OCI-LY3 (cell line): ENCODE measurements at regions not wholly inside any gene's neighbourhood (a gene's known extent, or its start where the extent isn't known, plus 50 kb on each side); places are given as distances from the start of the nearest gene placed in this dataset.

Source experiments
- H2AFZ ChIP-seq: fragments of 200-600, 300-600 bp; shearing (Covaris generic); 2 replicates; pipeline ENCODE4 v1.6.0; 2014; ENCODE audit warnings: antibody characterized with exemption, low read depth, low read length
- H3K27ac ChIP-seq: fragments of 200-600, 300-600 bp; sonication (generic); 2 replicates; pipeline ENCODE4 v1.5.1; 2014; ENCODE audit warnings: mild to moderate bottlenecking, low read length, moderate library complexity, mixed read lengths
- H3K27me3 ChIP-seq: fragments of 200-600, 300-600 bp; sonication (generic); 2 replicates; pipeline ENCODE4 v1.6.1; 2014; ENCODE audit warnings: low read depth, low read length, mixed read lengths
- H3K36me3 ChIP-seq: fragments of 200-600, 300-600 bp; sonication (generic); replicated peaks from 2 replicates; pipeline ENCODE3; 2014; ENCODE audit warnings: low read depth, low read length, mixed read lengths
- H3K4me1 ChIP-seq: fragments of 300-600, 200-600 bp; sonication (generic); 2 replicates; pipeline ENCODE4 v1.6.1; 2014; ENCODE audit warnings: low read length, mixed read lengths
- H3K4me2 ChIP-seq: fragments of 200-600, 300-600 bp; sonication (generic); 2 replicates; pipeline ENCODE4 v1.6.1; 2014; ENCODE audit warnings: low read length, mixed read lengths
- H3K4me3 ChIP-seq: fragments of 300-600, 200-600 bp; sonication (generic); 2 replicates; pipeline ENCODE4 v1.5.1; 2014; ENCODE audit warnings: antibody characterized with exemption, mild to moderate bottlenecking, low read length, moderate library complexity
- H3K79me2 ChIP-seq: fragments of 300-600, 200-600 bp; shearing (Covaris generic); 2 replicates; pipeline ENCODE4 v1.6.1; 2014; ENCODE audit warnings: mild to moderate bottlenecking, low read length, mixed read lengths
- H3K9ac ChIP-seq: fragments of 300-600, 200-600 bp; shearing (Covaris generic); 2 replicates; pipeline ENCODE4 v1.6.0; 2014; ENCODE audit warnings: mild to moderate bottlenecking, low read length, moderate library complexity
- H3K9me3 ChIP-seq: fragments of 200-600, 300-600 bp; shearing (Covaris generic); 2 replicates; pipeline ENCODE4 v1.6.1; 2014; ENCODE audit warnings: low read length, mixed read lengths; ENCODE audit not compliant: insufficient read depth
- H4K20me1 ChIP-seq: fragments of 200-600, 300-600 bp; sonication (generic); 2 replicates; pipeline ENCODE4 v1.6.1; 2016; ENCODE audit warnings: low read length, mixed read lengths; ENCODE audit not compliant: insufficient read depth
- CTCF ChIP-seq: fragments of 200-600, 300-600 bp; sonication (generic); IDR thresholded peaks from 2 replicates; pipeline ENCODE4 v1.5.1; 2014; ENCODE audit warnings: antibody characterized with exemption, low read length, low read depth
- EZH2phosphoT487 ChIP-seq: fragments of 200-600 bp; shearing (Covaris generic); IDR thresholded peaks from 2 replicates; pipeline ENCODE4 v1.6.1; 2018; ENCODE audit warnings: antibody characterized with exemption, mixed run types, low read depth

GRCh38 chr2:136359121-136359965 lies 241.4 kb upstream of the CXCR4 start:
- H3K36me3 ChIP-seq: no peaks in the 10 kb centered on the region
- H3K4me1 ChIP-seq: peaks cover 17% of the 10 kb centered on the region
- H3K79me2 ChIP-seq: no peaks in the 10 kb centered on the region
- H3K9ac ChIP-seq: no peak overlapping the region
- no peaks in the 10 kb centered on the region for H3K9me3 ChIP-seq
- H2AFZ ChIP-seq: no peak overlapping the region
- H3K4me3 ChIP-seq: no peak overlapping the region
- no peaks in the 10 kb centered on the region for H4K20me1 ChIP-seq
- peaks cover 61% of the 10 kb centered on the region for H3K27me3 ChIP-seq
- H3K27ac ChIP-seq: no peak overlapping the region
- TF ChIP-seq EZH2phosphoT487 (no peak), CTCF (no peak)
- H3K4me2 ChIP-seq: no peak overlapping the region

- Histone ChIP-seq H3K36me3 (no peaks in the 10 kb centered on the region), H3K4me1 (peaks cover 16% of the 10 kb centered on the region), H3K4me3 (no peak overlapping the region), H3K9me3 (no peaks in the 10 kb centered on the region), H3K27ac (no peak overlapping the region), H3K27me3 (peaks cover 53% of the 10 kb centered on the region), H3K4me2 (no peak overlapping the region), H2AFZ (no peak overlapping the region), H4K20me1 (no peaks in the 10 kb centered on the region), H3K79me2 (no peaks in the 10 kb centered on the region), H3K9ac (no peak overlapping the region)
- TF ChIP-seq EZH2phosphoT487 (no peak), CTCF (no peak)
Observed at GRCh38 chr2:136358576-136358975, 240.6 kb upstream of the CXCR4 start.

- H3K4me3 ChIP-seq: no peak overlapping the region
- no peak overlapping the region for H3K27ac ChIP-seq
- no peak overlapping the region for H2AFZ ChIP-seq
- no peaks in the 10 kb centered on the region for H3K79me2 ChIP-seq
- no peaks in the 10 kb centered on the region for H4K20me1 ChIP-seq
- H3K27me3 ChIP-seq: peaks cover 39% of the 10 kb centered on the region
- TF ChIP-seq EZH2phosphoT487: no peak
- no peak for TF ChIP-seq CTCF
- no peak overlapping the region for H3K9ac ChIP-seq
- H3K4me1 ChIP-seq: peaks cover under 1% of the 10 kb centered on the region; the same call in 1 of the 2 replicates
- no peak overlapping the region for H3K4me2 ChIP-seq
- no peaks in the 10 kb centered on the region for H3K9me3 ChIP-seq
- no peaks in the 10 kb centered on the region for H3K36me3 ChIP-seq
Observed at GRCh38 chr2:136357007-136357380, 239.0 kb upstream of the CXCR4 start.

- Histone ChIP-seq H3K27ac (no peak overlapping the region), H3K4me3 (no peak overlapping the region), H3K4me1 (no peaks in the 10 kb centered on the region), H3K79me2 (no peaks in the 10 kb centered on the region), H3K36me3 (no peaks in the 10 kb centered on the region), H4K20me1 (no peaks in the 10 kb centered on the region), H2AFZ (no peak overlapping the region), H3K9me3 (no peaks in the 10 kb centered on the region), H3K27me3 (peaks cover 37% of the 10 kb centered on the region), H3K9ac (no peak overlapping the region), H3K4me2 (no peak overlapping the region)
- TF ChIP-seq EZH2phosphoT487 (no peak), CTCF (no peak)
Observed at GRCh38 chr2:136356125-136357006, 238.4 kb upstream of the CXCR4 start.
